Epithelial cell of esophagus (primary cell): ENCODE measurements at regions not wholly inside any gene's neighbourhood (a gene's known extent, or its start where the extent isn't known, plus 50 kb on each side); places are given as distances from the start of the nearest gene placed in this dataset.
"Not testable (repeated sequence)": the region's sequence is repeated elsewhere in the genome, so short reads cannot be mapped to it uniquely, and the experiment has no call there.

Experiments
- DNase-seq: peaks from one replicate; pipeline ENCODE4 v3.0.0; 2010; ENCODE audit warnings: low read depth
- H3K4me3 ChIP-seq: 2 replicates; pipeline ENCODE4 v1.5.1; 2011; ENCODE audit warnings: mild to moderate bottlenecking, low read length, control low read depth
- CTCF ChIP-seq: IDR thresholded peaks from 2 replicates; pipeline ENCODE4 v1.5.1; 2011; ENCODE audit warnings: low read depth, mild to moderate bottlenecking, low read length, control low read depth, inconsistent platforms; ENCODE audit not compliant: insufficient read depth; ENCODE audit errors: missing control alignments

GRCh38 chr6:112470950-112471349 lies 123.8 kb downstream of the RFPL4B start:
- H3K4me3 ChIP-seq: no peak overlapping the region
- DNase-seq: no peak
- TF ChIP-seq CTCF: no peak

- no peak overlapping the region for H3K4me3 ChIP-seq
- DNase-seq: no peak
- no peak for TF ChIP-seq CTCF
Measured at GRCh38 chr6:112475083-112475482, 128.0 kb downstream of the RFPL4B start.

GRCh38 chr6:112477125-112477524 lies 130.0 kb downstream of the RFPL4B start:
- DNase-seq: no peak
- no peak overlapping the region for H3K4me3 ChIP-seq
- TF ChIP-seq CTCF: no peak

GRCh38 chr6:112478036-112478435 lies 130.9 kb downstream of the RFPL4B start:
- no peak overlapping the region for H3K4me3 ChIP-seq
- TF ChIP-seq CTCF: no peak
- no peak for DNase-seq

- not testable (repeated sequence) for DNase-seq, H3K4me3 ChIP-seq
Measured at GRCh38 chr6:112479975-112480374, 132.8 kb downstream of the RFPL4B start.

GRCh38 chr6:112480553-112480952 lies 133.4 kb downstream of the RFPL4B start:
- TF ChIP-seq CTCF: no peak
- peak; percentile 75 for DNase-seq
- no peak overlapping the region for H3K4me3 ChIP-seq

GRCh38 chr6:112481211-112481610 lies 134.1 kb downstream of the RFPL4B start:
- H3K4me3 ChIP-seq: no peak overlapping the region
- no peak for DNase-seq
- no peak for TF ChIP-seq CTCF

- DNase-seq: peak; percentile 29
- no peak for TF ChIP-seq CTCF
- H3K4me3 ChIP-seq: no peak overlapping the region
Measured at GRCh38 chr6:112482373-112482772, 135.2 kb downstream of the RFPL4B start.
